Gastrocnemius medialis (tissue), 4 donors: ENCODE measurements at regions not wholly inside any gene's neighbourhood (a gene's known extent, or its start where the extent isn't known, plus 50 kb on each side); places are given as distances from the start of the nearest gene placed in this dataset.

Source experiments
- ATAC-seq, 2 donors: fragments of 150-250 bp; one replicate each; pipeline ENCODE4 v1.9.1; 2016
- DNase-seq, 2 donors: peaks; one replicate each; pipeline ENCODE4 v3.0.0-alpha.2; 2019
- H3K27ac ChIP-seq, 4 donors: fragments of 200-600 bp; sonication (generic); 1 replicate in 1 of 4; 2 replicates in 3 of 4; pipeline ENCODE4 v1.5.1; 2016 to 2018; ENCODE audit warnings: mild to moderate bottlenecking in 2 of 4, moderate library complexity in 1 of 4
- H3K27me3 ChIP-seq, 3 donors: fragments of 200-600 bp; sonication (generic) in 2 of 3; 1 replicate in 1 of 3; 2 replicates in 2 of 3; pipeline versions ENCODE4 v1.5.1 to v1.6.0; 2016 to 2019; ENCODE audit warnings: mild to moderate bottlenecking in 1 of 3, moderate library complexity in 1 of 3
- H3K36me3 ChIP-seq, 2 donors: fragments of 200-600 bp; sonication (generic) in 1 of 2; one replicate each; pipeline ENCODE4 v1.5.1; 2017 to 2018
- H3K4me1 ChIP-seq, 2 donors: fragments of 200-600 bp; sonication (generic) in 1 of 2; one replicate each; pipeline ENCODE4 v1.5.1; 2016 to 2017; ENCODE audit warnings: mild to moderate bottlenecking in 2 of 2
- H3K4me3 ChIP-seq, 4 donors: fragments of 200-600 bp; sonication (generic) in 3 of 4; 1 replicate in 1 of 4; 2 replicates in 3 of 4; pipeline ENCODE4 v1.5.1; 2016 to 2019; ENCODE audit warnings: mild to moderate bottlenecking in 2 of 4
- H3K9me3 ChIP-seq, 3 donors: fragments of 200-600 bp; sonication (generic) in 2 of 3; 1 replicate in 1 of 3; 2 replicates in 2 of 3; pipeline ENCODE4 v1.5.1; 2016 to 2019
- POLR2A ChIP-seq, 2 donors: fragments of 450-650 bp; IDR thresholded peaks; one replicate each; pipeline ENCODE4 v1.6.1; 2017; ENCODE audit warnings: antibody characterized with exemption in 2 of 2, mild to moderate bottlenecking in 2 of 2, moderate library complexity in 2 of 2
- in situ Hi-C, 4 donors: fragments of 200-750 bp; cut with MboI; loops; one replicate each; pipeline versions ENCODE4 v1.15.0 to v1.8.0; 2017; ENCODE audit warnings: low sequenced_read_pairs in 4 of 4
- intact Hi-C: fragments of 100-400 bp; cut with DNase I; formaldehyde crosslinking; loops from one replicate; pipeline ENCODE4 v1.15.1; 2023; ENCODE audit warnings: low total_unique reads
- TF ChIP-seq, protein P1 (sequence below), 5 experiments: fragments of 450-650 bp in 3 of 5; fragments of 200-600 bp in 2 of 5; sonication (generic) in 2 of 5; IDR thresholded peaks in 4 of 5; conservative IDR thresholded peaks in 1 of 5; 1 replicate in 4 of 5; 2 replicates in 1 of 5; pipeline ENCODE4 v1.5.1; 2016 to 2019; ENCODE audit warnings: antibody characterized with exemption in 5 of 5, mild to moderate bottlenecking in 3 of 5, moderate library complexity in 3 of 5

DNA sequence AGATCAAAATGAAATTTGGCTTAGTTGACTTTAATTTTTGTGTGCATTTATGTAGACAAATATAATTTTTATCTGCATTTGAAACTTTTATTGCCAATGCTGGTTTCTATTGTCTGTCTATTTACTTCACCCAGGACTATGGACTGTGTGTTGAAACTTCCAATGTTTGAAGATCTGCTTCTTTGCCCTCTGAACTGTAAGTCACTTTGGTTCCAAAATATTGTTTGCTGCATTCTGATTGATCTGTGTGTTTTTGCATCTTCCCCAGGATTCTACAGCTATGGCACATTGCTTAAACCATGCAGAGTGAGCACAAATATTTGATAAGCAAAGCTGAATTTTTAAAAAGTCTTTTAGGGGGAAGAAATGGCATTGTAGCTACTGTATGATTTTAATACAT is 131.0 kb upstream of the SOX5 start:
- H3K4me3 ChIP-seq: no peak overlapping the region
- H3K27ac ChIP-seq: no peak overlapping the region
- in situ Hi-C loops: no loop called here
- no peak for DNase-seq
- ATAC-seq: no peak
- H3K27me3 ChIP-seq: no peaks in the 10 kb centered on the region
- no peak for TF ChIP-seq POLR2A (IDR thresholded peaks at IDR 0.05)
- TF ChIP-seq, protein P1, sequence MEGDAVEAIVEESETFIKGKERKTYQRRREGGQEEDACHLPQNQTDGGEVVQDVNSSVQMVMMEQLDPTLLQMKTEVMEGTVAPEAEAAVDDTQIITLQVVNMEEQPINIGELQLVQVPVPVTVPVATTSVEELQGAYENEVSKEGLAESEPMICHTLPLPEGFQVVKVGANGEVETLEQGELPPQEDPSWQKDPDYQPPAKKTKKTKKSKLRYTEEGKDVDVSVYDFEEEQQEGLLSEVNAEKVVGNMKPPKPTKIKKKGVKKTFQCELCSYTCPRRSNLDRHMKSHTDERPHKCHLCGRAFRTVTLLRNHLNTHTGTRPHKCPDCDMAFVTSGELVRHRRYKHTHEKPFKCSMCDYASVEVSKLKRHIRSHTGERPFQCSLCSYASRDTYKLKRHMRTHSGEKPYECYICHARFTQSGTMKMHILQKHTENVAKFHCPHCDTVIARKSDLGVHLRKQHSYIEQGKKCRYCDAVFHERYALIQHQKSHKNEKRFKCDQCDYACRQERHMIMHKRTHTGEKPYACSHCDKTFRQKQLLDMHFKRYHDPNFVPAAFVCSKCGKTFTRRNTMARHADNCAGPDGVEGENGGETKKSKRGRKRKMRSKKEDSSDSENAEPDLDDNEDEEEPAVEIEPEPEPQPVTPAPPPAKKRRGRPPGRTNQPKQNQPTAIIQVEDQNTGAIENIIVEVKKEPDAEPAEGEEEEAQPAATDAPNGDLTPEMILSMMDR (IDR thresholded peaks at IDR 0.05 in 4 of 5, conservative IDR thresholded peaks at IDR 0.05 in 1 of 5): no peak
- H3K4me1 ChIP-seq: no peaks in the 10 kb centered on the region
- no peaks in the 10 kb centered on the region for H3K36me3 ChIP-seq
- intact Hi-C loops: no loop called here
- H3K9me3 ChIP-seq: no peaks in the 10 kb centered on the region

DNA sequence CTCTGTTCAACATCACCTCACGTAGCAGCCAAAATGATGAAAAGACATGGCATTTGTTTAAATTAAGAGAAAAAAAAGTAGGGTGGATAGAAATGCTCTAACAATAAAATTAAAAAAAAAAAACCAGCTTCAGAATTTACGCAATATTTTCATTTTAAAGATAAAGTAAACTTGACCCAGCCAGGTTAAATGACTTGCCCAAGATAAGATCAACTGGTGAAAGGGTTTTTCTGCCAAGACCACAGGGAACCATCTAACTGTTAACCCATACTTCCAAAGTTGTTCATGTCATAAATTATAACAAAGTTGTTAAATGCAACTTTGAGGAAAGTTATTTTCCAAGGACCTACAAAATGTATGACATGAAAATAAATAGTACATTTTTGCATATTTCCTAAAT is 129.6 kb upstream of the SOX5 start:
- H3K36me3 ChIP-seq: no peaks in the 10 kb centered on the region
- DNase-seq (no peak), ATAC-seq (no peak)
- intact Hi-C loops (no loop called here), in situ Hi-C loops (no loop called here)
- no peak for TF ChIP-seq POLR2A (IDR thresholded peaks at IDR 0.05)
- TF ChIP-seq, protein P1 (IDR thresholded peaks at IDR 0.05 in 4 of 5, conservative IDR thresholded peaks at IDR 0.05 in 1 of 5): no peak
- H3K4me3 ChIP-seq: no peak overlapping the region
- H3K9me3 ChIP-seq: no peaks in the 10 kb centered on the region
- no peaks in the 10 kb centered on the region for H3K27me3 ChIP-seq
- H3K4me1 ChIP-seq: no peaks in the 10 kb centered on the region
- no peak overlapping the region for H3K27ac ChIP-seq

GRCh38 chr12:24078318-24078765 is 128.9 kb upstream of the SOX5 start:
- in situ Hi-C loops (no loop called here), intact Hi-C loops (no loop called here)
- no peak for ATAC-seq
- Histone ChIP-seq H3K27me3 (no peaks in the 10 kb centered on the region), H3K36me3 (no peaks in the 10 kb centered on the region), H3K27ac (no peak overlapping the region), H3K4me1 (no peaks in the 10 kb centered on the region), H3K4me3 (no peak overlapping the region), H3K9me3 (no peaks in the 10 kb centered on the region)
- no peak for TF ChIP-seq POLR2A (IDR thresholded peaks at IDR 0.05)
- TF ChIP-seq, protein P1 (IDR thresholded peaks at IDR 0.05 in 4 of 5, conservative IDR thresholded peaks at IDR 0.05 in 1 of 5): no peak
- DNase-seq: no peak

DNA sequence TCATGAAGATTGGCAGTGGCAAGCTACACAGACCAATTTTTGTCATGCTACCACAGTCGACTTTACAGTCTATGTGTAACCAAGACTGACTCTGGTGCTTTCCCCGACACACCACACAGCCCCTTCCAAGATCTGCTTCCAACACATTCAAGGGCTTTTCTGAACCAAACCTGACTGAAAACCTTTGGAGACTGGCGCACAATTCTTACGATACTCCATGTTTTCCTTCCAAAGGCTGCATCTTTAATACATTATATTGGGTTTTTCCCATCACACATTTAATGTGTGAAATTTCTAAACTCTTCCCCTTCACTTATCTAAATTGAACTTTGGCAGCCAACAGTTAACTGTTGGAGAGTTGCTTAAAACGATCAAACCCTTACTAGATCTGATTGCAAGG is 127.7 kb upstream of the SOX5 start:
- no peak for DNase-seq
- Histone ChIP-seq H3K9me3 (no peaks in the 10 kb centered on the region), H3K27ac (no peak overlapping the region), H3K4me1 (no peaks in the 10 kb centered on the region), H3K27me3 (no peaks in the 10 kb centered on the region), H3K4me3 (no peak overlapping the region), H3K36me3 (no peaks in the 10 kb centered on the region)
- in situ Hi-C loops (no loop called here), intact Hi-C loops (no loop called here)
- no peak for TF ChIP-seq POLR2A (IDR thresholded peaks at IDR 0.05)
- TF ChIP-seq, protein P1 (IDR thresholded peaks at IDR 0.05 in 4 of 5, conservative IDR thresholded peaks at IDR 0.05 in 1 of 5): no peak
- ATAC-seq: no peak

GRCh38 chr12:24075650-24076049 is 126.2 kb upstream of the SOX5 start:
- in situ Hi-C loops: no loop called here

More at GRCh38 chr12:24075650-24076049, 126.2 kb upstream of the SOX5 start:
- ATAC-seq: no peak
- intact Hi-C loops: no loop called here
- H3K9me3 ChIP-seq: no peaks in the 10 kb centered on the region
- no peaks in the 10 kb centered on the region for H3K27me3 ChIP-seq
- TF ChIP-seq POLR2A (IDR thresholded peaks at IDR 0.05): no peak
- TF ChIP-seq, protein P1 (IDR thresholded peaks at IDR 0.05 in 4 of 5, conservative IDR thresholded peaks at IDR 0.05 in 1 of 5): no peak
- no peaks in the 10 kb centered on the region for H3K36me3 ChIP-seq
- H3K4me3 ChIP-seq: no peak overlapping the region
- no peak overlapping the region for H3K27ac ChIP-seq
- no peaks in the 10 kb centered on the region for H3K4me1 ChIP-seq
- DNase-seq: no peak
